ENCODE measurements at regions not wholly inside any gene's neighbourhood (a gene's known extent, or its start where the extent isn't known, plus 50 kb on each side); places are given as distances from the start of the nearest gene placed in this dataset.

GRCh38 chr9:33687779-33688178 lies 107.6 kb upstream of the PRSS3 start:
- no peak overlapping the region for H3K27ac Mint-ChIP-seq
- no peak overlapping the region for H3K4me3 Mint-ChIP-seq

More at GRCh38 chr9:33687779-33688178, 107.6 kb upstream of the PRSS3 start:
- Histone ChIP-seq H3K9ac (ENCODE audit: extremely low read depth, insufficient read length, low read length) (no peak overlapping the region), H2AFZ (ENCODE audit: low read length) (no peak overlapping the region), H2BK12ac (ENCODE audit: insufficient read length, low read depth, low read length) (no peak overlapping the region), H3K14ac (ENCODE audit: insufficient read depth, low read length) (no peak overlapping the region), H3K79me1 (ENCODE audit: insufficient read depth, low read depth, low read length, poor library complexity, severe bottlenecking) (no peaks in the 10 kb centered on the region), H3K27me3 (ENCODE audit: insufficient read depth, low read length) (no peaks in the 10 kb centered on the region), H3K4me2 (ENCODE audit: insufficient read depth, insufficient read length, low read length) (no peak overlapping the region), H3T11ph (ENCODE audit: low read length) (no peak overlapping the region), H4K20me1 (ENCODE audit: control insufficient read depth, insufficient read depth, insufficient read length) (no peaks in the 10 kb centered on the region), H2AK5ac (ENCODE audit: insufficient read length, low read length) (no peak overlapping the region), H3K27ac (ENCODE audit: insufficient read length, low read depth, low read length) (no peak overlapping the region), H2BK20ac (ENCODE audit: low read depth, low read length, poor library complexity, severe bottlenecking) (no peak overlapping the region), H2BK5ac (ENCODE audit: insufficient read length, low read length) (no peak overlapping the region), H4K91ac (ENCODE audit: insufficient read length, low read depth, low read length) (no peak overlapping the region), H4K5ac (ENCODE audit: insufficient read length, low read depth, low read length) (no peak overlapping the region), H3K79me2 (ENCODE audit: insufficient read depth, low read length) (no peaks in the 10 kb centered on the region), H2BK120ac (ENCODE audit: low read depth, low read length, poor library complexity, severe bottlenecking) (no peak overlapping the region), H2BK15ac (ENCODE audit: low read depth, low read length) (no peak overlapping the region), H3K4ac (ENCODE audit: low read depth, low read length) (no peak overlapping the region), H3K18ac (ENCODE audit: insufficient read length, low read depth, low read length) (no peak overlapping the region), H3K9me3 (ENCODE audit: control insufficient read depth, low read depth, low read length) (no peaks in the 10 kb centered on the region), H3K23ac (ENCODE audit: insufficient read length, low read depth, low read length) (no peak overlapping the region), H3K56ac (ENCODE audit: insufficient read length, low read depth, low read length) (no peak overlapping the region), H4K8ac (replicated peaks; ENCODE audit: insufficient read length, low read depth, low read length) (no peak overlapping the region), H3K4me1 (ENCODE audit: insufficient read depth, low read length) (no peaks in the 10 kb centered on the region), H3K23me2 (ENCODE audit: insufficient read length, low read depth, low read length, poor library complexity, severe bottlenecking) (no peaks in the 10 kb centered on the region)
- Mint-ChIP-seq H3K36me3 (ENCODE audit: insufficient read depth in 1 of 3, low read depth in 3 of 3) (no peaks in the 10 kb centered on the region), H3K27me3 (ENCODE audit: low read depth) (peaks cover 9% of the 10 kb centered on the region), H3K4me1 (no peaks in the 10 kb centered on the region), H3K9me3 (no peaks in the 10 kb centered on the region)
- no CpG with 5 or more reads among the region's 2 CpGs for WGBS (ENCODE audit: extremely low coverage, insufficient read length, low lambda C conversion rate)
- no peak for TF ChIP-seq CTCF (conservative IDR thresholded peaks at IDR 0.05)
- DNase-seq, result no peak
